AG04450 (cell line): ENCODE measurements at regions not wholly inside any gene's neighbourhood (a gene's known extent, or its start where the extent isn't known, plus 50 kb on each side); places are given as distances from the start of the nearest gene placed in this dataset.

Experiments used
- CTCF ChIA-PET: fragments of 300-600, 350-600 bp; formaldehyde crosslinking; extraction: SDS; loops from one replicate; lab custom pipeline; 2022; ENCODE audit warnings: antibody characterized with exemption, inconsistent platforms; lab: Charles Lee
- POLR2A ChIA-PET: fragments of 350-600 bp; formaldehyde crosslinking; extraction: SDS; loops from one replicate; lab custom pipeline; 2021; ENCODE audit warnings: antibody characterized with exemption, inconsistent platforms; lab: Yijun Ruan, JAX
- DNase-seq: peaks from one replicate; pipeline ENCODE4 v3.0.0-alpha.2; 2011; ENCODE audit warnings: low read depth, low spot score
- H3K27ac ChIP-seq: one replicate; pipeline ENCODE4 v1.5.1; 2012; ENCODE audit warnings: low read depth, low read length, control low read depth
- H3K27me3 ChIP-seq: one replicate; pipeline ENCODE4 v1.6.0; 2012; ENCODE audit warnings: low read length; ENCODE audit not compliant: control insufficient read depth, insufficient read depth
- H3K4me3 ChIP-seq: 2 replicates; pipeline ENCODE4 v1.5.1; 2011; ENCODE audit warnings: mild to moderate bottlenecking, low read depth, low read length, control low read depth
- H3K9me3 ChIP-seq: 2 replicates; pipeline ENCODE4 v1.5.1; 2012; ENCODE audit warnings: low read length; ENCODE audit not compliant: control insufficient read depth, insufficient read depth
- CTCF ChIP-seq: IDR thresholded peaks from 2 replicates; pipeline ENCODE4 v1.5.1; 2011; ENCODE audit warnings: low read depth, low read length, control low read depth, inconsistent platforms

- H3K4me3 ChIP-seq = no peak overlapping the region
- ChIA-PET CTCF (interaction anchor here (0.6 to 2.0 kb wide), 5 partner anchors 9 to 665 kb away, joined by 3 to 5 read pairs (median 4); no protein-coding TSS in a partner anchor), POLR2A (no interaction called here)
- TF ChIP-seq CTCF = no peak
- H3K27me3 ChIP-seq = no peaks in the 10 kb centered on the region
- DNase-seq = no peak
- no peaks in the 10 kb centered on the region for H3K9me3 ChIP-seq
- H3K27ac ChIP-seq = no peak overlapping the region
These were observed 71.2 kb upstream of the ECE1 start for GRCh38 chr1:21361506-21361905.

GRCh38 chr1:21357161-21357560 lies 66.9 kb upstream of the ECE1 start:
- Histone ChIP-seq H3K4me3 (no peak overlapping the region), H3K27ac (no peak overlapping the region), H3K27me3 (peaks cover 3% of the 10 kb centered on the region), H3K9me3 (no peaks in the 10 kb centered on the region)
- TF ChIP-seq CTCF = no peak
- DNase-seq = no peak
- CTCF ChIA-PET = interaction anchor here (1.9 to 2.8 kb wide), 2 partner anchors 11 to 102 kb away, joined by 9 to 11 read pairs; no protein-coding TSS in a partner anchor
- POLR2A ChIA-PET = interaction anchor here (0.7 kb wide), 1 partner anchor 15 kb away, joined by 5 read pairs; no protein-coding TSS in a partner anchor

- no peak overlapping the region for H3K4me3 ChIP-seq
- H3K9me3 ChIP-seq = no peaks in the 10 kb centered on the region
- CTCF ChIA-PET = interaction anchor here (0.7 to 2.8 kb wide), 3 partner anchors 12 to 726 kb away, joined by 4 to 11 read pairs (median 9); no protein-coding TSS in a partner anchor
- no peak for TF ChIP-seq CTCF
- no peak overlapping the region for H3K27ac ChIP-seq
- no peak for DNase-seq
- H3K27me3 ChIP-seq = peaks cover 3% of the 10 kb centered on the region
- POLR2A ChIA-PET = no interaction called here
These were observed 65.7 kb upstream of the ECE1 start for GRCh38 chr1:21355956-21356355.

GRCh38 chr1:21352586-21352985 lies 62.3 kb upstream of the ECE1 start:
- POLR2A ChIA-PET = no interaction called here
- no peak overlapping the region for H3K27ac ChIP-seq
- TF ChIP-seq CTCF = no peak

GRCh38 chr1:21351901-21352300 lies 61.6 kb upstream of the ECE1 start:
- Histone ChIP-seq H3K27me3 (peaks cover 3% of the 10 kb centered on the region), H3K9me3 (no peaks in the 10 kb centered on the region), H3K27ac (no peak overlapping the region), H3K4me3 (no peak overlapping the region)
- DNase-seq = no peak
- ChIA-PET POLR2A (interaction anchor here (0.7 kb wide), 1 partner anchor 52 kb away, joined by 3 read pairs; no protein-coding TSS in a partner anchor), CTCF (interaction anchor here (1.4 kb wide), 1 partner anchor 120 kb away, joined by 4 read pairs; no protein-coding TSS in a partner anchor)
- TF ChIP-seq CTCF = no peak

More at GRCh38 chr1:21352586-21352985, 62.3 kb upstream of the ECE1 start:
- Histone ChIP-seq H3K4me3 (no peak overlapping the region), H3K27me3 (peaks cover 3% of the 10 kb centered on the region), H3K9me3 (no peaks in the 10 kb centered on the region)
- CTCF ChIA-PET = interaction anchor here (1.3 to 2.0 kb wide), 3 partner anchors 16 to 120 kb away, joined by 4 to 9 read pairs (median 7); no protein-coding TSS in a partner anchor
- DNase-seq = no peak
